ENCODE measurements at regions not wholly inside any gene's neighbourhood (a gene's known extent, or its start where the extent isn't known, plus 50 kb on each side); places are given as distances from the start of the nearest gene placed in this dataset.
"Not testable (repeated sequence)": the region's sequence is repeated elsewhere in the genome, so short reads cannot be mapped to it uniquely, and the experiment has no call there.

- no peak for DNase-seq
These were observed 126.6 kb downstream of the HNRNPD start for GRCh38 chr4:82247171-82247570.

- no peak for DNase-seq
These were observed 132.3 kb downstream of the HNRNPD start for GRCh38 chr4:82241534-82241933.

- DNase-seq, result no peak
These were observed 133.4 kb downstream of the HNRNPD start for GRCh38 chr4:82240410-82240809.

GRCh38 chr4:82237142-82237541, 136.6 kb downstream of the HNRNPD start:
- not testable (repeated sequence) for DNase-seq

- no peak for DNase-seq
These were observed 138.4 kb downstream of the HNRNPD start for GRCh38 chr4:82235346-82235745.

DNA sequence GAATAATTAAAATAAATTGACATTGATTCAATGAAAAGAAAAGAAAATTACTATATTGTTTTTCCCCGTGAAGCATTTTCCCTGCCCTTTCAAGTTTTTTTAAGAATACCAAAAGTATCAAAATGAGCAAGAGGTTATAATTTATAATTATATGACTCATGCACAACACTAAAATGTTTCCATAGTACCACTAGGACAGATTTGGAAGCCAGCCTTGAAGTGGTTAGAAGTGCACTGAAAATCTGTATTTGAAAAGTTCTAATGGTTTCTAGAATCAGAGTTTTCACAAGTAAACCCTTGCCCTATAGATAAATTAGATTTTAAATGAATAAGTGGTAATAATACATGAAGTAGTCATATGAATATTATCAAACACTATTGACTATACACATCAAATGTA, 140.9 kb downstream of the HNRNPD start:
- no peak for DNase-seq

GRCh38 chr4:82231806-82232205, 142.0 kb downstream of the HNRNPD start:
- DNase-seq, result no peak

DNA sequence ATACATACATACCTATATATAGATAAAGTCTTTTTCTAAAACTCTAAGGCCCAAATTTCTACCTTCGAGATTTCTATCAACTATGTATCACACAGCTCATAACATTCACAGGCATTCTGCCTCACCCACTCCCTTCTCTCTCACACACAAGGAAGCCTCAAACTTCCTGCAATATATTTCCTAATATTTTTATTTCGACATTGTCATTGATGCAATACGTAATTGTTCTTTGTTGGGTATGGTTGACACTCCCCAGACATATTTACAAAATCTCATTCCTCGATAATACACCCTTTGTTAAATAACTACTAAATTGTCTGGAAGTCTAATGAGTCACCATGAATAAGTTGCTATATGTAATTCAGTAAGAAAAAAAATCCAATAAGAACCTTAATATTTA, 143.5 kb downstream of the HNRNPD start:
- DNase-seq, result no peak

- DNase-seq, result no peak
These were observed 148.8 kb downstream of the HNRNPD start for GRCh38 chr4:82225030-82225429.

DNA sequence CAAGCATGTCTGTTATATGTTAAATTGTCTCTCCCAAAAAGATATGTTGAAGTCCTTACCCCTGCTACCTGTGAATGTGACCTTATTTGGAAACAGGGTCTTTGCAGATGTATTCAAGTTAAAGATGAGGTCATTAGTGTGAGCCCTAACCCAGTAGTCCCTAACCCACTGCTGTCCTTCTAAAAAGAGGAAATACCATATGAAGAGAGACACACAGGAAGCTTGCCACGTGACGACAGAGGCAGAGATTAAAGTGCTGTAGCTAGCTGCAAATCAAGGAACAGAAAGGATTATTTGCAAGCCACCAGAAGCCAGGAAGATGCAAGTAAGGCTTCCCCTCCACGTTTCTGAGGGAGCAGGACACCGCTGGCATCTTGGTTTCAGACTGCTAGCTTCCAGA, 150.1 kb downstream of the HNRNPD start:
- DNase-seq, result peak; percentile 2

DNA sequence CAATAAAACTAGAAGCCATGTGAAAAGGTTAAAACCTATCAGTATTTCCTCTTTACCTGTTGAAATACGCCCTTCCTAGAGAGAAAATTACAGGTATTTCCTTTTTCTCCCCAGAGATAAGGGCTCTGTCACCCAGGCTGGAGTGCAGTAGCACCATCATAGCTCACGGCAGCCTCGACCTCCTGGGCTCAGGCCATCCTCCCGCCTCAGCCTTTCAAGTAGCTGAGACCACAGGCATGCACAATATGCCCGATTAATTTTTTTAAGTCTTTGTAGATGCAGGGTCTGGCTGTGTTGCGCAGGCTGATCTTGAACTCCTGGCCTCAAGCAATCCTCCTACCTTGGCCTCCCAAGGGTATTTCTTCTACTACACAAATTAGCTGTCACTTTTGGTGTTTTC, 154.4 kb downstream of the HNRNPD start:
- DNase-seq, result no peak

DNA sequence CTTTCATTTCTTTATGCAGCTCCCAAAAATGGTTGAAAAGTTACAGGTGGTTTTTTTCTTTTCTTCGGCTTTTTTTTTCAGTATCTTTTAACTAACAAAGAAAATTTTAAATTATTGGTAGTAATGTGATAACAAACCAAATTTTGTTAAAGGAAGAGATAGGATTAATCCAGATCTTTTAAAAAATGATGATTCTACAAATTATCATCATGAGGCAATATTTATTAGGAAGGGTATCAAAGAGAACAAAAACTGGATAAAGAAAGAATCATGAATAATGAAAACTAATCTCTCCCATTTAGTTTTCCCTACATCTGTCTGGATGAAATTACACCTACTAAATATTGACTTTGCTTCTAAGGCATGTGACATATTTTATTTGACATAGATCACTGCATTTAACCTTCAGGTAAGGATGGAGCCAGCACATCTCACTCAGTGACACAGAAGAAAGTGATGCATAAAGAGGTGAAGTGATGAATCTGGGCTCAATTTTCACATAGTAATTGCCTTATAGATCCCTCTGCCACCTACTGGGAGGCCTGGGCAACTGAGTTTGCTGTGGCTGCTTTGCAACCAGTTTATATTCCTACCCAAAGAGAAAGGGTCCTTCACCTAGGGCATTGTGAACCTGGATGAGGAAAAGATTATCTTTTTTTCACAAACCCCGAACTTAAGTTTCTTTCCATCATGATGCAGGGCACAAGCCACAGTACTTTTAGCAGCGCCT, 155.6 kb downstream of the HNRNPD start:
- DNase-seq, result no peak

DNA sequence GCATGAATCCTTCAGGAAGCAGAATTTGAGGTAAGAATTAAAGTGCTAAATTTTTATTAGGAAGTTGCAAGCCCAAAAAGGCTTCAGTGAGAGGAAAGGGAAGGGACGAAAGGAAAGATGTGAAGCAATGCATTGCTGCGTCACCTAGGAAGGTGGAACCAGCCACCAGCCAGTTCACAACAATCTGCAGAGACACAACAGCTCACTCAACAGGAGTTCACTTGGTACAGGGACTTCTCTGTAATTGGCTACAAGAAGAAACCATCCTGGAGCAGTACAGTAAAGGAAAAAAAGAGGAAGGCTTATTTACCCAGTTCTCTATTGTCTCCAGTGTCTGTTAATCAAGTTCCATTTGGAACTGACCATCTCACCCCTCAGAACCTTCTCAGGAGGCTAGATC, 157.6 kb downstream of the HNRNPD start:
- no peak for DNase-seq

- DNase-seq, result no peak
These were observed 158.0 kb downstream of the HNRNPD start for GRCh38 chr4:82215800-82216199.

DNA sequence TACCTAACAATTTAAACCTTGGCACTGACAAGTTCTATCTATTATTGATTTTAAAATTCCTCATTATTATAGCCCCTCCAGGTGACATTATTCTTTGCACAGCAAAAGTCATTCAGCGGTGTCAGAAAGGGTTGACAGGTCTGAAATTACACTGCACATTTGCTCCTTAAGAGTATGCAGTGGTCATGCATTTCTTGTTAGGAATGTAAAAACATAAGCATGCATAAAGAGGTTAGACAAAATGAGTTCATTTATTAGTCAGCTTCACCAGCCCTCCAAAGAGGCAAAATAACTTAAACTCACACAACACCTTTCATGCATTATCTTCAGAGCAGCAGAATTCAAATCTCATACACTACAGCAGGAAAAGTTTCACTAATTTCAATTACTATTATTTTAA, 158.8 kb downstream of the HNRNPD start:
- no peak for DNase-seq

- no peak for DNase-seq
These were observed 160.0 kb downstream of the HNRNPD start for GRCh38 chr4:82213485-82214417.

- peak; percentile 40 for DNase-seq
These were observed 171.8 kb downstream of the HNRNPD start for GRCh38 chr4:82201805-82202641.

DNA sequence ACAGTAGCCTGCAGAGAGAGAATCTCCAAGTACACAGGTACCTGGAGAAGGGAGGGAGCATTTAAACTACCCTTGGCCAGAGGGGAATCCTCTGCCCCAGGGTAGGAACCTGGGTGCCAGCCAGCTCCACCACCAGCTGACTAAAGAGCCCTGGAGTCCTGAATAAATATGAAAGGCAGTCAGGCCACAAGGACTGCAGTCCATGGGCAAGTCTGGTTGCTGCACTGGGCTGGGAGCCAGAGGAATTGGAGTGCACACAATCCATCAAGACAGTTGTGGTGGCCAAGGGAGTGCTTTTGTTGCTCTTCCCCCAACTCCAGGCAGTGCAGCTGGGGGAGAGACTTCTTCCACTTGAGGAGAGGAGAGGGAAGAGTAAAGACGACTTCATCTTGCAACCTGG, 172.5 kb downstream of the HNRNPD start:
- no peak for DNase-seq

DNA sequence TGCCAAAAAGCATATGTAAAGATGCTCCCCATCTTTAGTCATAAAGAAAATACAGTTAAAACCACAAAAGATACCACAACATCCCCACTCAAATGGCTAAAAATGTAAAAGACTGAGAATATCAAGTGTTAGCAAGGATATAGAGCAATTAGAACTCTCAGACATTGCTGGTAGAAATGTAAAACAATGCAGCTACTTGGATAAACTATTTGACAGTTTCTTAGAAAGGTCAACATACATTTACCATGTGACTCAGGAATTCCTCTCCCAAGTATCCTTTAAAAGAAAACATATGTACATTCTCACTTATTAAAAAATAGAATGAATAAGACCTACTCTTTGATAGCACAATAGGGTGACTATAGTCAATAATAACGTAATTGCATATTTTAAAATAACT, 173.7 kb downstream of the HNRNPD start:
- no peak for DNase-seq

DNA sequence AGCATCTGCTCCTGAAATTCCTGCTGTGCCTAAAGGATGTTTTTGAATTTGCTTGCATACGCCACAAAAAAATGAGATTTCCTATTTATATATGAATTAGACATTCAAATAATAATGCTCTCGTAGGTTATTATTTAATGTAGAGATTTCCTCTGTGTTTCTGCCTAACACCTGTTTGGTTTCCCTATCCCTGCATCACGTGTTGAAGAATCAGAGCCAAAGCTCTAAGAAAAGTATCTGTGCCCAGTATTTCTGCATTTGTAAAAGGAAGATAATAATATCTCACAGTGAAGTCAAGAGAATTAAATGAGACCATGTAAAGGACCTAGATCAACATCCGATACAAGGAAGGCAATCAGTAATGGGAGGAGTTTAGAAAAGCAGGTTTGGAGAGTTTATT, 179.5 kb downstream of the HNRNPD start:
- DNase-seq, result no peak

DNA sequence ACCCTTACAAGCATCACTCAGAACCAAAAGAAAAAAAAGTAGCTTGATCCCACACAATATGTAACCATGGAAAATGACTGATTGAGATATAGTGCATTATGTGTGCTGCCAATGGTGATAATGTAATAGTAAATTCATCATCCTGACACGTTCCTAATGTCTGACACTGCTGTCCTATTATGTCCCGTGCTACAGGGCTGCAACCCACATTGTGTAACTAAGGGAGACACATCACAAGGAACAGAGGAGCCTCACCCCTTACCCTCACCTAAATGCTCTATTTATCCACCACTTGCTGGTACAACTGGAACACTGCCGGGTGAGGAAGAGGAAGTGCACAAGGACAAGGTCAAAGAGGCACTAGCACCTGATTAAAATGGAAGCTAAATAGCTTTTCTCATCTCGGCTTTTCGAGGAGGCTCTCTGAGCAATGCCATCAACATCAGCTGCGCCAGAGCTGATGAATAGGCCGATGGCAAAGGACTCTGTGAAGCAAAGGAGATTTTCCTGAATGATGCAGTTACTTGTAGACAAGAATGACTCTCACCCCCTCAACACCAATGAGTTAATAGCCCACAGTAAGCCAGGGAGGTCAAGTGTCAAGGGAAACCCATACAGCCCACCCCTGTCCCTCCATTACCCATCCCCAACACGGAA, 181.6 kb downstream of the HNRNPD start:
- DNase-seq, result no peak

GRCh38 chr4:82181789-82182188, 192.0 kb downstream of the HNRNPD start:
- no peak for DNase-seq

DNA sequence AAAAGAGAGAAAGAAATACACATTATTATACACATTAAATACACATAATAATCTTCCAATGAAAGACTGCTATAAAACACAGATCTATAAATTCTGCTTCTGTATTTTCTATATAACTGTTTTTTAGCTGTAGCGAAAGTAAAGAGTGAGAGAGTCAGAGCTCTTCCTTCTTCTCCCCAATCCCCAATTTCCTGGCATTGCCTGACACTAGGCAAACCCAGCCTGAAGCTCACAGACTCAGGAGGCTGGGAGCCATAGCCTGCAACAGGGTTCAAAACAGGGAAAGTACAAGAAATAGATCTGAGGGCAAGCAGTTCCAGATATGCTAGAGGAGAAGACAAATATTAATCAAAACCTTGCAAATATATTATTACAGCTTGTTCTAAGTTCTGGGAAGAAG, 201.6 kb downstream of the HNRNPD start:
- no peak for DNase-seq
